Upper lobe of right lung (tissue), 1 donor: ENCODE measurements at regions not wholly inside any gene's neighbourhood (a gene's known extent, or its start where the extent isn't known, plus 50 kb on each side); places are given as distances from the start of the nearest gene placed in this dataset.
"Not testable (repeated sequence)": the region's sequence is repeated elsewhere in the genome, so short reads cannot be mapped to it uniquely, and the experiment has no call there.

Experiments
- ATAC-seq: fragments of 200-7000 bp; cut with Tn5 transposase; one replicate; pipeline ENCODE4 v1.9.1; 2020; ENCODE audit warnings: mild to moderate bottlenecking, moderate library complexity
- DNase-seq: peaks from one replicate; pipeline ENCODE4 v3.0.0-alpha.2; 2020
- H3K27ac ChIP-seq: fragments of 200-600 bp; one replicate; pipeline ENCODE4 v1.8.0; 2022
- H3K27me3 ChIP-seq: fragments of 200-600 bp; one replicate; pipeline ENCODE4 v1.8.0; 2022; ENCODE audit warnings: mild to moderate bottlenecking
- H3K36me3 ChIP-seq: fragments of 200-600 bp; one replicate; pipeline ENCODE4 v1.8.0; 2022
- H3K4me1 ChIP-seq: fragments of 200-600 bp; one replicate; pipeline ENCODE4 v1.8.0; 2022
- H3K4me3 ChIP-seq: fragments of 200-600 bp; one replicate; pipeline ENCODE4 v1.8.0; 2022; ENCODE audit warnings: mild to moderate bottlenecking
- H3K9me3 ChIP-seq: fragments of 200-600 bp; one replicate; pipeline ENCODE4 v1.8.0; 2022
- CTCF ChIP-seq: fragments of 200-600 bp; IDR thresholded peaks from one replicate; pipeline ENCODE4 v1.8.0; 2022; ENCODE audit warnings: antibody characterized with exemption
- intact Hi-C: fragments of 100-400 bp; cut with DNase I; formaldehyde crosslinking; loops from one replicate; pipeline ENCODE4 v1.11.0; 2022
- donor health status: DM: no; HTN: yes; CAD: no; lungs with severe emphysema.

GRCh38 chr3:190178779-190179178, 58.1 kb upstream of the P3H2 start:
- no peak overlapping the region for H3K4me3 ChIP-seq
- H3K4me1 ChIP-seq: no peaks in the 10 kb centered on the region
- intact Hi-C loops: no loop called here
- no peak for ATAC-seq
- no peaks in the 10 kb centered on the region for H3K36me3 ChIP-seq
- no peaks in the 10 kb centered on the region for H3K9me3 ChIP-seq
- H3K27ac ChIP-seq: no peak overlapping the region
- no peak for TF ChIP-seq CTCF
- H3K27me3 ChIP-seq: no peaks in the 10 kb centered on the region
- no peak for DNase-seq

- H3K36me3 ChIP-seq, DNase-seq, ATAC-seq, intact Hi-C loops, H3K27me3 ChIP-seq, H3K27ac ChIP-seq, H3K4me3 ChIP-seq, H3K4me1 ChIP-seq, H3K9me3 ChIP-seq: not testable (repeated sequence)
Observed at GRCh38 chr3:190176933-190177525, 56.3 kb upstream of the P3H2 start.

GRCh38 chr3:190176106-190176505, 55.4 kb upstream of the P3H2 start:
- H3K27ac ChIP-seq, H3K4me3 ChIP-seq, H3K36me3 ChIP-seq, H3K4me1 ChIP-seq, intact Hi-C loops, H3K27me3 ChIP-seq, H3K9me3 ChIP-seq, ATAC-seq, DNase-seq: not testable (repeated sequence)

GRCh38 chr3:190175490-190175889, 54.8 kb upstream of the P3H2 start:
- Histone ChIP-seq H3K4me1 (no peaks in the 10 kb centered on the region), H3K4me3 (no peak overlapping the region), H3K27ac (no peak overlapping the region), H3K36me3 (no peaks in the 10 kb centered on the region), H3K27me3 (no peaks in the 10 kb centered on the region), H3K9me3 (no peaks in the 10 kb centered on the region)
- ATAC-seq (no peak), DNase-seq (no peak)
- intact Hi-C loops: no loop called here
- no peak for TF ChIP-seq CTCF

GRCh38 chr3:190174471-190174870, 53.8 kb upstream of the P3H2 start:
- intact Hi-C loops: no loop called here
- no peak for ATAC-seq
- no peak for TF ChIP-seq CTCF
- no peaks in the 10 kb centered on the region for H3K9me3 ChIP-seq
- no peaks in the 10 kb centered on the region for H3K36me3 ChIP-seq
- no peaks in the 10 kb centered on the region for H3K27me3 ChIP-seq
- no peak for DNase-seq
- H3K4me1 ChIP-seq: no peaks in the 10 kb centered on the region
- no peak overlapping the region for H3K27ac ChIP-seq
- H3K4me3 ChIP-seq: no peak overlapping the region

- intact Hi-C loops: no loop called here
Observed at GRCh38 chr3:190173426-190173825, 52.7 kb upstream of the P3H2 start.

More at GRCh38 chr3:190173426-190173825, 52.7 kb upstream of the P3H2 start:
- ATAC-seq (no peak), DNase-seq (no peak)
- no peak overlapping the region for H3K27ac ChIP-seq
- no peaks in the 10 kb centered on the region for H3K27me3 ChIP-seq
- no peaks in the 10 kb centered on the region for H3K4me1 ChIP-seq
- H3K4me3 ChIP-seq: no peak overlapping the region
- no peaks in the 10 kb centered on the region for H3K36me3 ChIP-seq
- no peaks in the 10 kb centered on the region for H3K9me3 ChIP-seq
- TF ChIP-seq CTCF: no peak
